HPDE6-E6E7 (cell line): ENCODE measurements at regions not wholly inside any gene's neighbourhood (a gene's known extent, or its start where the extent isn't known, plus 50 kb on each side); places are given as distances from the start of the nearest gene placed in this dataset.
"Not testable (repeated sequence)": the region's sequence is repeated elsewhere in the genome, so short reads cannot be mapped to it uniquely, and the experiment has no call there.

Source experiments
- DNase-seq: peaks from one replicate; pipeline ENCODE4 v3.0.0; 2011; ENCODE audit warnings: missing footprints; ENCODE audit errors: extremely low spot score

DNA sequence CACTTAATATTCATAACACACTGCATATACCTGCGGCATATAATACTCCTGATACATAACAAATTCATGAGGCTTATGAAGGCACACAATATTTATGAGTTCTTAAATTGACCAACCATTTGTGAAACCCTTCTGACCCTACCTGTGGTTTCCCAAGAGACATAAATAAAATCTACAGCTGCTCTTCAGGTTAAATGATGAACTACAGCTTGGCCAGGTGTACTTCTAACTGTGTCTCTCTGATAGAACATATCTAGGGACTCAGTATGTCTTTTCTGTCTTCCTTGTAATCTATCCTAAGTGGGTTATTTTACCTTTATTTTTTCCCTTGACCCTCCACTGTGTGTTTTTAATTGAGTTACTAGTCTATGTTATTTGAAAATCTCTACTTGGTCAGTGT, 189.9 kb upstream of the UFM1 start:
- DNase-seq, result no peak

DNA sequence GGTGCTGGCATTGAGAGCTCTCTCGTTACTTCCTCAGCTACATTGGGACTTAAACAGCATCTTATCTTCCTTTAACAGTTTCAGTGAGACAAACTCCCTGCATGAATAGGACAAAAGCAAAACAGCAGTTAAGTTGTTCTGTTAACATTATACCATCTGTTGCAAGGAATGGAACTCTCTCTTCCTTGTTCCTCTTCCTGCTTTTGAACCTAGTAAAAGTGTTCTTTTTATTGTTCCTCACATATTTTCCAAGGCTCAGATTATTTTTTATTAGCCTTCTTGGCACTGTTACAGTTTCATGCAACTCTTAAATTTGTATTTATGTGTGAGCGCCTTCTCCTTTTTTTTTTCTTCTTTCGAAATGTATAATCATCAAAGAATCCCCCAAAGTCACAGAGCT, 202.6 kb upstream of the UFM1 start:
- DNase-seq, result no peak

DNA sequence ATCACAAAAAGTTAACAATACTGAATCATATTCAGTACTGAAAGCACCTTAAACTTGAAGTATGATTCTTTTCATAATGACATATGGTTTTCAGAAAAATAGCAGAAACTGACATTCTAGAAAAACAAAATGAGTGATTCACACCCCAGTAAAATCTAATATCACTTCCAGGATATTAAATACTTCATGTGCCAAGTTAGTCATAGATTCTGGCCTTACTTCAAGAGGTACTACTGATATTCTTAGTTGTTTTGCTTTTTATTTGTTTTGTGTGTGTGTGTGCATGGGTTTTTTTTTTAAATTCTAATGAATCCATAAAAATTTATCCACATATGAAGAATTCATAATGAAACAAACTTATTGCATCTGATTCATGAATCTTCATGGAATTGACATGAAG, 207.9 kb upstream of the UFM1 start:
- no peak for DNase-seq

DNA sequence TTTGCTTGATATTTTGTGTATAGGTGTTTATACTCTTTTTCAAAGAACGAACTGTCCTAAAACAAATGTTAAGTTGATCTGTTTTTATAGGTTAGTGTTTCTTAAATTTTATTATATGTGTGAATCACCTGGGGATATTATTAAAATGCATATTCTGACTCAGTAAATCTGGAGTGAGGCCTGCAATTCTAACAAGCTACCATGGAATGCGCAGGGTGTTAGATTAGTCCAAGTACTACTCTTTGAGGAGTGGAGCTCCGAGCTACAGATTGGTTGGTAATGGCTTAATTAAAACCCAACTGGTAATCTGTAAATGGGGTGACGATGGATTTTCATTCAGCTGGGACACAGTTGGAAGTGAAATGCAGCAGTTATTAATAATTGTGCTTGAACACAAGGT, 214.1 kb upstream of the UFM1 start:
- DNase-seq, result no peak

DNA sequence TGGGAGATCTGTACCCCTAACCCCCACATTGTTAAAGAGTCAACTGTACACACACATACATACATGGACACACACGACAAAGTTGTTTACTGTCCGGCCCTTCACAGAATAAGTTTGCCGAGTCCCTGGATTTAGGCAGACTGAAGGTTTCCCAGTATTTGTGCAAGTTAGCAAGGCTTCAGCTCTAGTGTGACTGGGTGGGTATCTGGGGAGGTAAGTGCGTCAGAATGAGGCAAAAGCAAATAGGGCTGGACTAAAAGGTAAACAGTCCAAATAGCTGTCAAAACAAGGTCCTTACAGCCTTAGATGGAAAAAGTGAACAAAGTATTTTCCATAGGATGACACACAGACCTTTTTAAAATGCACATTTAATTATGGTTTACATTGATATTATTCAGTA, 228.4 kb upstream of the UFM1 start:
- no peak for DNase-seq

DNA sequence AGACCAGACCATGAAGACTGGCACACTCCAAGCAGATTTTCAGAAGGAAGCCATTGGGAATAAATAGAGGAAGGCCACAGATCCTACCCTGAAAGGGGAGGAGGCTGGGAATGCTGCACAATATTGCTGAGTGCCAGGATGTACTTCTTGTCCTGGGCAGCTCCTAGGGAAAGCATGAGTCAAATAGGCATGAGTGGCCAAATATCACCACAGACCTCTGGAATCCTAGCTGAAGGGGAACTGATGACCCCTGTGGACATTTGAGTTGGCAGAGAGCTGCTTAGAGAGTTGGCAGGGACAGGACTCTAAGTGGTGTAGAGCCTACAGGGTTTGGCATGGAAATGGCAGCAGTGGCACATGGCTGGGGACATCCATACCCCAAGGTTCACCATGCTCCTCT, 234.3 kb upstream of the TRPC4 start:
- no peak for DNase-seq

DNA sequence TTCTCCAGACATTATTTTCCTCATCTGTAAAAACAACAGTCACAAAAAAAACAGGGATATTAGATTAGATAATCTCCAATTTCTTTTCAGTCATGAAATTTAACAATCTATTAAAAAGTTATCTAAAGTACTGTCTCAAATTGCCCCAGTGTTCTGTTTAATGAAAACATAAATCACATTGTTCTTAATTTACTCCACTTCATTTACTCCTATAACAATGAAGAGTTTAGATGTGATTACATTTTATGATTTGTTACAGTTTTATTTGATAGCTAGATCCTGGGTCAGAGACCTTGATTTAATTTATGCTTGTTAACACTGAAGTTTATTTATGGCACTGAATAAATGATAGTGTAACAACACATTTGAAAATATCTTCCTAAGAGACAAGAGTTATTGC, 230.2 kb upstream of the TRPC4 start:
- no peak for DNase-seq

DNA sequence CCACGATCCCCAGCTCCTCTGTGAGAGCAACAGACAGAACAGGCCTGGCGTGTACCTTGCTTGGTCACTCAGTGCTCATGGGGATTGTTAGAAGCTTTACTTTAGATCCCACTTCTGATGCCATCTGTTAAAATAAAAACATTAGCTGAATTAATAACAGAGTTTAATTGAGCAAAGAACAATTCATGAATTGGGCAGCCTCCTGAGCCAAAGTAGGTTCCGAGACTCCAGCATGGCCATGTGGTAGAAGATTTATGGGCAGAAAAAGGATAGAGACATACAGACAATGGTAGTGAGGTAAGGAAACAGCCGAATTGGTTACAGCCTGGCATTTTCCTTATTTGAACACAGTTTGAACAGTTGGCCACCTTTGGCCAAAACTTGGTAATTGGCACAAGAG, 223.9 kb upstream of the TRPC4 start:
- no peak for DNase-seq

DNA sequence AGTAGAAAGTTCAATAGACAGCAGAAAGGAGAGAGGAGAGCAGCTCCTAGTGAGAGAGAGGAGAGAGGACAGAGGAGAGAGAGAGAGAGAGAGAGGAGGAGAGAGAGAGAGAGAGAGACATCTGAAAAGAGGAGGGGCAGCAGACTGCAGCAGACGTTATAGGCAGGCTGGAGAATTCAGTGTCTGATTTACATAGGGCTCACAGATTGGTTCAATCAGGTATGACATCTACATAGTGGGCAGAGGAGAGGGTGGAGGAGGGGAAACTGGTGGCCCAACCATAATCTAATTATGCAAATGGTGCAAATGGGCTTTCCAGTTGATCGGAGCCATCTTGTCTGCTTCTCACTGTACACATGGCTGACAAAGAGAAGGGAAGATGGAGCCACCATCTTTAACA, 221.3 kb upstream of the TRPC4 start:
- no peak for DNase-seq

DNA sequence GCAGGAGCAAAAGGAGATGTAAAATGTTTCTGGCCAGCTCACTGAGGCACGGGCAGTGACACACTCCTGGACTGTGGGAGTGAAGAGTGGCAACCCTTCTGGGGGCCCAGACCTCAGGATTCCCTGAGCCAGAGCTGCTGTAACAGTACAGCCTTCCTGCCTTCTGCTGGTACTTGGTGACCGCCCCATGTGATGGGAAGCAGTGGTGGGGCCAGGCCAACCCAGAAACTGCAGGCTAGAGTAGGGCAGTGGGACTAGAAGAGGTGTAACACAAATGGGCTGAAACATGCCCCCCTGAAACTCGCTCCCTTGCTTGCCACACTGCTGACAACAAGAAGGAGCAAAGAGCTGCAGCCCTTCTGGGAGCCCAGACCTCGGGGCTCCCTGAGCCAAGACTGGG, 217.1 kb upstream of the TRPC4 start:
- no peak for DNase-seq

DNA sequence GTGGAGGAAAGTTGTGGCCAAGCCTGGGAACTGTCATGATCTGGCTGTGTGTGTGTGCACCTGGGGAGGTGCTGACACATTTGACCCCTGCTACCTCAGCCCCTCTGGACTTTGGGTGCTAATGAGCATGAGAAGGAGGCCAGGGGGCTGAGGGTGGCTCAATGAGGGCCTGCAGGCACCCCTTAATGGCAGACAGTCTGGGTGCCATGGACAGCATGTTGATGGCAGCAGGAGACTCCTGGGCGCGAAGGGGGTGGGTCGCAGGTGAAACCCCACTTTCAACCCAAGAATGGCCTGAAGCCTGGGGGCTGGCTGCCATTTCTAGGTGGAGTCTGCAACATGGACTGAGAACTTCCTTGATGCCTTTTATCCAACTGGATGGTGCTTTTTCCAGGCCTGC, 216.4 kb upstream of the TRPC4 start:
- no peak for DNase-seq

DNA sequence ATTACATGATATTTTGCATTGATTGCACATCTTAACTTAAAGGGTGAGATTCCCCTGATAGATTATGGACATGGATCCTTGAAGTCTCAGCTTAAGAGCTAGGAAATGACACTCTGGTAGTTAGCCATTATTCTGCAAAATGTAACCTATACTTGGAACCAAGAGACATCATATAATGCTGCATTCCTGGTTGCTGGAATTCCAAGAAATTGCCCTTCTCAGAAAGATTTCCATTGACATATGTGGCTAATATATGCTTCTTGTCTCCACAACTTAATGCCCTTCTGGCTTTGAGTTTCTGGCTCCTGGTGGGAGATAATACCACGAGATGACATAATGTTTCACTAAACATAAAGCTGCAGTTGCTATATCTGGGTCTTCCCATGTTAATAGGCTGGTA, 204.4 kb upstream of the TRPC4 start:
- no peak for DNase-seq

DNA sequence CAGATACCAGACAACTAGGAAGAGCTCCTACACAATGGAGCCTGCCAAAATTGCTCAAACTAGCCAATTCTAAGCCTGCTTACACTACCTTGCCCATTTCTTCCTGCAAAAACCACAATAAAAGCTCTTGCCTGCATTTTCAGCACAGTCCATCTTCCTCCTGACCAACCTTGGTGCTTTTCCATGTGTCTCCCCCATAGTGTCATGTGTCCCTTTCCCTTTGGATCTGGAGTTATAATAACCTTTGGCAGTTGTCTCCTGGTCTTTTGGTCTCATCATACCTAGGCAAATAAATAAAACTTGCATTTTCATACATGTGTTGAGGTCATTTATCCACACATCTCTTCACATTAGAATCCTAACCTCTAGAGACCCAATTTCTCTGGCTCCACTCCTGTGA, 203.1 kb upstream of the TRPC4 start:
- no peak for DNase-seq

DNA sequence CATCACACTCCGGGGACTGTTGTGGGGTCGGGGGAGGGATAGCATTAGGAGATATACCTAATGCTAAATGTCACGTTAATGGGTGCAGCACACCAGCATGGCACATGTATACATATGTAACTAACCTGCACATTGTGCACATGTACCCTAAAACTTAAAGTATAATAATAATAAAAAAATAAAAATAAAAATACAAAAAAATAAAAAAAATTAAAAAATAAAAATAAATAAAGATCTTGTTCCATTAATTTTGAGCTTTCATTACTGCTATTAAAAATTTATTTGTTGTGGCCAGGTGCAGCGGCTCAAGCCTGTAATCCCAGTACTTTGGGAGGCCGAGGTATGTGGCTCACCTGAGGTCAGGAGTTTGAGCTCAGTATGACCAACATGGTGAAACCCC, 201.8 kb upstream of the TRPC4 start:
- not testable (repeated sequence) for DNase-seq

DNA sequence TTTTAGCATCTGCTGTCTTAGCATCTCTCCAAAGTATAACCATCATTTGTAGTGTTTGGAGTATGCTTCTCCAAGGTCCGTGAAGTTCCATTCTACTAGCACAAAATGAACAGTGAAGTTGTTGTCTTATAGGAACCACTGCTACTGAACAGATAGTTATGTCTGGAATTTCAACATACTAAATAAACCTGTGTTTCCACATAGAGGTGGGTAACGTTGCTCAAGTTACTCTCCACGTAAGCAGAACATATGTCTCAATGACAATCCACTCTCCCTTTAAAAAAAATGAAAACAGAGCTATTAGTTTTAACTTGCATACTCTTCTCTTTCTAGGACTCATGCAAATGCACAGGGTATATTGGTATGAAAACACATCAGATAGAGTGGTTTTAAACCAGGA, 184.3 kb upstream of the TRPC4 start:
- no peak for DNase-seq

DNA sequence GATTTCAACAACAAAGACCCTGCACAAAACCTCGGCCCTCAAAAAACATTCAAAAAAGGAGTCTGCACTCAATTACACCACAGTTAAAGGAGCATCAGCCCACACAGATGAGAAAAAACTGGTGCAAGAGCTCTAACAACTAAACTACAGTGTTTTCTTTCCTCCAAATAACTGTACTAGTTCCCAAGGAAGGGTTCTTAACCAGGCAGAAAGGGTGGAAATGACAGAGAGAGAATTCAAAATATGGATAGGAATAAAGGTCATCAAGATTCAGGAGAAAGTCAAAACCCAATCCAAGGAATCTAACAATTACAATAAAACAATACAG, 176.4 kb upstream of the TRPC4 start:
- no peak for DNase-seq

DNA sequence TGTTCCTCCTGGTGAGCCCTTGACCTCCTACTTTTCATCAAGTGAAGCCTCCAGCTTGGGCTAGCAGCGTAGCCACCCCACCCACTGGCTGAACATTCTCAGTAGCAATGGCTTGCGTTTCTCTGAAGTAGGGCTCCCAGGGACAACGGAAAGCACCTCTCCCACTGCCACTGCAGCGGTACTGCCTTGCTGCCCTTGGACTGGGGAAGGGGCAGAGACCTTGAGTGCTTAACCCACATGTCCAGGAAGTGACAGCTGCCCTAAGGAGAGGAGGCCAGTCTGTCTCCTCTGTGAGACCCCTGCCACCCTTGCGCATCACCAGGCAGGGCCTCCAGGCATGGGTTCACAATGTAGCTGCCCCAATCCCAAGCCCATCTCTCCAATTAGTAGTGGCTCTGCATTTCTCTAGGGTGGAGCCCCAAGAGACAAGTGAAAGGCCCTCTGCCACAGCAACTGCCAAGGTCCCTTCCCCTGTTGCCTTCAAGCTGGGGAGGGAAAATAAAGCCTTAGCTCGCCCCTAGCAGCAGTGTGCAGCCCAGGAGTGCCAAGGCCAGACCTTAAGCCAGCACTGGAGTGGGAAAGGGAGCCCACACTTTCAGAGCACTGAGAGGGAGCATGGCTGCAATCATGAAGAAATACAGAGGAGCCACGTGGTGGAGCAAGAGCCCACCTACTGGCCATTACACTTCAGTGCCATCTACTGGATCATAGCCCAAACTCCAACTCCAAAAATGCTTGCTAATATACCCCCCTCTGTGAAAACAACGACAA, 175.9 kb upstream of the TRPC4 start:
- DNase-seq, result no peak

DNA sequence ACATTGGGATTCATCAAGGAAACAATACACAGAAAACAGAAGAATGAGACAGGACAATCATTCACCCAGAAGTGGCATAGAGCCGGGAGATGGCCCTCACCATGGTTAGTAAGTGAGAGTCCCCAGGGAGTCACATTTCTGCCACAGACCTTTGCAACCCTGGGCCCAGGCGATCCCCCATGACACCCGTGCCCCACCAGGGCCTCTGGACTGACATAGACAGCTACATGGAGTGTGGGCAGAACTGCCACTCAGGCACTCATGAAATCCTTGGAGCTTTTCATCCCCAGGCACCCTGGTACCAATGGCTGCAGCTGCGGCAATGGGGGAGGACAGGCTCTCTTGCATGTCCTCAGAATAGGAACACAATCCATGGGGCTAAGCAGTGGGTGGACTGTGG, 174.5 kb upstream of the TRPC4 start:
- DNase-seq, result no peak

DNA sequence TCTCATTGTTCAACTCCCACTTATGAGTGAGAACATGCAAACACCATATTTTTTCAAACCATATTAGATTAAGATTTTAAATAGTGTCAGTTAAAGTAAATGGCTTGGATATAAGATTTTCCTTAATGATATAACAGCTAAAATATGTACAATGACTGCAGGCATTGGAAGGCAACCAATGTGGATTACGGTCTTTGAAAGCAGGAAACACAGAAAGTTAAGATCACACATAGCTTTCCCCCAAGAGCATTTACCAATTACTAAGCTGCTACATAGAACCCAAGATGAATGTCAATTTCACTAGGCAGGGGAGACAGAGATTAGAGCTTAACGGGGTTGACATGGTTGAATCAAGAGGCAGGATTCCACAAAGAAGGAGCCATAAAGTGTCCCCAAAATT, 173.2 kb upstream of the TRPC4 start:
- DNase-seq, result no peak

DNA sequence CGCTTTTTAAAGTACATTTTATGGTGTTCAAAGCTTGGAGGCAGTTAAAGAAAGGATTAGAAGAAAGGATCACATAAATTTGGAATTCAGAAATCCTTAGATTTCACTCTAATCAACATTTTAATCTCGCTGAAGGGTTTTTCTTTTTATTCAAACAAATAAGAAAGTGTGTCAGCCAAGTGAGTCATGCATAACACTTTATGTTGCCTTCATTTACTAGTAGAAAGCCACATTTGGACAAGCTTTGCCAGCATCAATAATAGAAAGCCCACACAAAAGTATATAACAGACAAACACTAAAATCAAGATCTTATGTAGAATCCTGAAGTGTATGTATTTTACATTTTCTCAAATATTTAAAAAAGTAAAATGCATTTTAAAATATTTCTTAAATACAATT, 154.9 kb upstream of the TRPC4 start:
- no peak for DNase-seq

DNA sequence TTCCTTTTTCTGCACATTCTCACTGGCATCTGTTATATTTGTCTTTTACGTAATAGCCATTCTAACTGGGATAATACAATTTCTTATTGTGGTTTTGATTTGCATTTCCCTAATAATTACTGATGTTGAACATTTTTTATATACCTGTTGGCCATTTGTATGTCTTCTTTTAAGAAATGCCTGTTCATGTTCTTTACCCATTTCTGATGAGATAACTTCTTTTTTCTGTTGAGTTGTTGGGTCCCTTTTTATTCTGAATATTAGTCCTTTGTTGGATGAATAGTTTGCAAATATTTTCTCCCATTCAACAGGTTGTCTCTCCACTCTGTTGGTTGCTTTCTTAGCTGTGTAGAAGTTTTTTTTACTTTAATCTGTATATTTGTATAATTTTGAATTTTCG, 147.7 kb upstream of the TRPC4 start:
- no peak for DNase-seq

DNA sequence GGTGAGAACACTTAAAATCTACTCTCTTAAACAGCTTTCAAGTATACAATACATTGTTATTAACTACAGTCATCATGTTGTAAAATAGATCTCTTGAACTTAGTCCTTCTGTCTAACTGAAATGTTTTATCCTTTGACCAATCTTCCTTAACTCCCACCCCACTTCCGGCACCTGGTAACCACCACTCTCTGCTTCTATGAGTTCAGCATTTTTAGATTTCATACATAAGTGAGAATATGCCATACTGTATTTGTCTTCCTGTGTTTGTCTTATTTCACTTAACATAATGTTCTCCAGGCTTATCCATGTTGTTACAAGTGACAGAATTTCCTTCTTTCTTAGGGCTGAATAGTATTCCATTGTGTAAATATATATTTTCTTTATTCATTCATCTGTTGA, 144.1 kb upstream of the TRPC4 start:
- DNase-seq, result no peak

DNA sequence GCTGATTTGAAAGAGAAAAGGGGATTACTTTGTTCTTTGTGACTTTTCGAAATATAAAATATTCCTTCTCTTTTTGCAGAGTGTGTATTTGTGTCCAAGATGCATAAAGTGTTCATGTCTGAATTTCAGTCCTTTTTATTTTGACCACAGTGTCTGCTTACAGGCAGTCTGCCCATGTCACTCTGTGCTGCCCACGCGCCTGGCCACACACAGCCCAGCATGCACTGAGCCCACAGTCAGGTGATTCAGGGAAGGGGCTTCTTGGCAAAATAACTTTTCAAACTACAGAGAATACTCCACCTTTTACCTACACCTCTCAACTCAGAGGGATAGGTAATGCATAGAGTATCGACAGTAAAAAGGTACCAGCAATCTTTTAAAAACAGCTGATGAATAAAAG, 142.5 kb upstream of the TRPC4 start:
- DNase-seq, result no peak

DNA sequence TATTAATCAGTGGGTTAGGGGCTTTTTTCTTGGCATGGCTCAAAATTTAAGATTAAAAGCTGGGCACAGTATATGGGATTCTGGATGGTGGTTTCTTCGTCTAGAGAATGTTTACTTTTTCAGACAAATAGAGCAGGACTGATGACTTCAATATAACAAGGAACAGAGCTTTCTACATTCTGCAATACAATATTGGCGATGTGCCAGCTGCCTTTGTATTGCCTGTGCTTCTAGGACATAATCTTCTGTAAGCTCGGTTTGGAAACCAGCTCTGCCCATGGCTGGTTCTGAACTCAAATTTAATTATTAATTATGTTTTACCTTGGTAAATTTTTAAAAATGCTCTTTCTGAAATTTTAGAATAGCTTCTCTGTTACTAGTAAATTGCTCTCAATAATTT, 139.1 kb upstream of the TRPC4 start:
- no peak for DNase-seq

DNA sequence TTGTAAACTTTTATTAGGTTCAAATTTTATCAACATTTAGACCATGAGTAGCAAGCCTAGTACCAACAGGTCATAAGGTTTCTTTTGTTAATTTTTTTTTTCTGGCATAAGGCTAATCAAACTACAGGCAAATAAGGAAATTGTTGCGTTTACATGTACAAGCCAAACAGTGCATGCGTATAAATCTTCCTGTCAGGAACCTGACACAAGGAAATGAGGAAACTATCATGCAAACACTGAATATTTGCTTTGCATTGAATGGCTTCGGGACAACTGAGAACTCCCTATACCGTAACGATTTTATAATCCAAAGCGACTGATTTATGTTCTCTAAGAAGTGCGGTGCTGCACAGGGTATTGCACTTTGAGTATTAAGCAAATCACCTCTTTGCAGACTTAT, 133.0 kb upstream of the TRPC4 start:
- DNase-seq, result no peak
